ENCODE measurements at regions not wholly inside any gene's neighbourhood (a gene's known extent, or its start where the extent isn't known, plus 50 kb on each side); places are given as distances from the start of the nearest gene placed in this dataset.

DNA sequence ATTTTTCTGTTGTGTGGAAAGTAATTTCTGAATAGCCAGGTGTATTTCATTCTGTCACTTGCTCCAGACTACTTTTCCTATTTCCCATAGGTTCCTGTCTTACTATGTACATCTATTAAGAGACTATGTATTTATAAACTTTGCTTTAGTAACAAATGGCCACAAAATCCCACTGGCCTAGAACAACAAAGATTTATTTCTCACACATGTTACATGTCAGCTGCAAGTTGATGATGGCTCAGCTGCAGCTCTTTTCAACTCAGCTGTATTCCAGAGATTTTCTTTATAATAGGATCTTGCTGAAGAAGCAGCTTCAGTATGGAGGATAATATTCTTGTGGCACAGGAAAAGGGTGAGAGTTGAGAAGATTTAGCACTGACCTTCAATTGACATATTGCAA, 539.6 kb upstream of the LRRC4C start:
- H3K4me3 ChIP-seq (ENCODE audit: low read depth, low read length) = no peak overlapping the region
- POLR2A ChIA-PET = no interaction called here
- CTCF ChIA-PET = no interaction called here
- no peak for TF ChIP-seq CTCF (IDR thresholded peaks at IDR 0.05; ENCODE audit: insufficient read depth, low read length, missing control alignments)
- DNase-seq (ENCODE audit: low read depth, low spot score) = no peak

DNA sequence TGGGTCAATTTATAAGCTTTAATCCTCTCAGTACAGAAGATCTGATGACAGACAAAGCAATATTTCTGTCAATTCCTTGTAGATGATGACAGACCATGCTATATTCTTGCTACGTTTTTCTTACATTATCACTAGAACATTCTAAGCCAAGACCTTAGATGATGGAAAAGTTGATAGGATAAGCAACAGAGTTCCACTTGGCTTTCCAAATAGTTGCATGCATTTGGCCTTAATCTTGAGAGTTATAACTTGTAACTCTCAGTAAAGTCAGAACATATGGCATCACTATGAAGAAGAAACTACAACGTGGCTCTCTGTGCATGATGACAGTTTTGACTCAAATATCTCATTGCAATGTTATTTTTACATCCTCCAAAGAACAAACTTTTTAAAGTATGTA, 544.3 kb upstream of the LRRC4C start:
- TF ChIP-seq CTCF (IDR thresholded peaks at IDR 0.05; ENCODE audit: insufficient read depth, low read length, missing control alignments) = no peak
- no peak for DNase-seq (ENCODE audit: low read depth, low spot score)
- POLR2A ChIA-PET = no interaction called here
- CTCF ChIA-PET = no interaction called here
- H3K4me3 ChIP-seq (ENCODE audit: low read depth, low read length) = no peak overlapping the region

DNA sequence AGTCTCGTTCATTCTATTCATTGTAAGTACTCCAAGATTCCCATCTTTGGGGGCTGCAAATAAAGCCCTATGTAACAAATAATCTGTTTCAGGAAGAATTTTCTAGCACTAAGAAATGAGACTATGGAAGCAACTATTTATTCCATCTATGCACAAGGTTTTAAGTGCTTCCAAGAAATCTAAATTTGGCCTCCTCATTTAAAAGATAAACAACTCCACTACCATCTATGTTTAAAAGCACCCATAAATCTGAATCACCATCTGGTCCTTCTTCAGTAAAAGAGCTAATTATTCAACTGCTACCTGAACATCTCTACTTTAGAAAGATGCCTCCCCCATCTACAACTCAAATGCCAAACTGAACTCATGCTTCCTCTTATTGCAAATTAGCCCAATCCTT, 547.3 kb upstream of the LRRC4C start:
- no peak for TF ChIP-seq CTCF (IDR thresholded peaks at IDR 0.05; ENCODE audit: insufficient read depth, low read length, missing control alignments)
- DNase-seq (ENCODE audit: low read depth, low spot score) = no peak
- ChIA-PET CTCF (no interaction called here), POLR2A (no interaction called here)
- H3K4me3 ChIP-seq (ENCODE audit: low read depth, low read length) = no peak overlapping the region

DNA sequence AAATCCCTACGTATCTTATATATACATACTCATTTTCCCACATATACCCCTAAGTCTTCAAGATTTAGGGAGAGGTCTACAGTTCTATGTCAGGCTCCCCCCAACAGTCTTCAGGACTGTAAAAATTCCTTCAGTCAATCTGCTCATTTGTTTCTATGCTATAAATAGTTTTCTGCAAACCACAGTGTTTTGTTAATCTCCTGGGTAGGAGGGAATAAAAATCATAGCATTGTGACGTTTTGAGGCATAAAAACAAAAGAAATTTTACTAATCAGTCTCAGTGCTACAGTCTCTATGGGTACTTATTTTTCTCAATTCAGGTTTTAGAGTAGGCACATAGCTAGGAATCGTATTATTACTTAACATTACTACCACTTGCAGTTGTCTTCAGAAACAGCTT, 552.8 kb upstream of the LRRC4C start:
- ChIA-PET CTCF (no interaction called here), POLR2A (no interaction called here)
- DNase-seq (ENCODE audit: low read depth, low spot score) = no peak
- H3K4me3 ChIP-seq (ENCODE audit: low read depth, low read length) = no peak overlapping the region
- TF ChIP-seq CTCF (IDR thresholded peaks at IDR 0.05; ENCODE audit: insufficient read depth, low read length, missing control alignments) = no peak

DNA sequence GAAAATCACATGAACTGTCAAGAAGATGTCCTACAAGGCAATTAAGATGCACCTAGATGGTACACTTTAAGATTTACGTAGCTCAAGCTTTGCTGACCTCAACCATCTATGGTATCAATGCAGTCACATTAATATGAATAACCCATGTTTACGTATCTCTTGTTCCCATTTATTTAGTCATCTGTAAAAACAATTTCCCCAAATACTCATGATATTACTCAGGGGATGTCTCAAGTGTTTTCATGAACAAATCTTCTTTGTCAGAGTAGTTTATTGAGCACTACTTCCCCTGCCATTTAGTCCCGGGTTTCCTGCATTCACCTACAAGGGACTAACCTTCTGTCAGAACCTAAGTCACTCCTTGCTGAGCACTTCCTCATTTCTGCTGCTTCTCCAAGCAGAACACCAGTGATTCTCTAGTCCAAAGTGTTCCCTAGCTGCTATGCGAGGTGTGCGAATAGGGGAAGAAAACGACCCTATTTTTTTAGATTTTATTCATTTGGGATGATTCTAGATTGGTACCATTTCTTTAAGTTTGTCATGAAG, 554.3 kb upstream of the LRRC4C start:
- H3K4me3 ChIP-seq (ENCODE audit: low read depth, low read length) = no peak overlapping the region
- ChIA-PET CTCF (no interaction called here), POLR2A (no interaction called here)
- TF ChIP-seq CTCF (IDR thresholded peaks at IDR 0.05; ENCODE audit: insufficient read depth, low read length, missing control alignments) = no peak
- DNase-seq (ENCODE audit: low read depth, low spot score) = no peak

DNA sequence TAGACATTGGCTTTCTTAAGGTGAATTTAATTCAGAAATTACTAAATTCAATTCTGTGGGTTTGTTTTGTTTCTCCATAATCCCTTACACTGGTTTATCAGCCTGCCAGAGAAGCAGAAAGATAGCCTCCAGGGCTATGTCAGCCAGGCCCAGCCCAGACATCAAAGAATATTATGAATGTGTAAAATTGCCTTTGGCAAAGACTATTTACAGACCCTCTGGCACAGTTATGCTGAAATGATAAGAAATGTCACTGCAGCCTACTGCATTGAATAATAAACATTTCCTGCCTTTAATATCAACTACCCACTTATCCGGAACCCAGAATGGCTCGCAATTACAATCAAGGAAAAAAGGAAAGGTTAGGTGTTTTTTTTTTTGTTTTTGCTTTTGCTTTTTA, 562.5 kb upstream of the LRRC4C start:
- ChIA-PET POLR2A (no interaction called here), CTCF (no interaction called here)
- no peak for TF ChIP-seq CTCF (IDR thresholded peaks at IDR 0.05; ENCODE audit: insufficient read depth, low read length, missing control alignments)
- DNase-seq (ENCODE audit: low read depth, low spot score) = no peak
- no peak overlapping the region for H3K4me3 ChIP-seq (ENCODE audit: low read depth, low read length)

All from AG04449 (cell line).